ENCODE measurements at regions not wholly inside any gene's neighbourhood (a gene's known extent, or its start where the extent isn't known, plus 50 kb on each side); places are given as distances from the start of the nearest gene placed in this dataset.

GRCh38 chr6:105824732-105825131, 261.4 kb upstream of the PRDM1 start:
- TF ChIP-seq, protein P1, sequence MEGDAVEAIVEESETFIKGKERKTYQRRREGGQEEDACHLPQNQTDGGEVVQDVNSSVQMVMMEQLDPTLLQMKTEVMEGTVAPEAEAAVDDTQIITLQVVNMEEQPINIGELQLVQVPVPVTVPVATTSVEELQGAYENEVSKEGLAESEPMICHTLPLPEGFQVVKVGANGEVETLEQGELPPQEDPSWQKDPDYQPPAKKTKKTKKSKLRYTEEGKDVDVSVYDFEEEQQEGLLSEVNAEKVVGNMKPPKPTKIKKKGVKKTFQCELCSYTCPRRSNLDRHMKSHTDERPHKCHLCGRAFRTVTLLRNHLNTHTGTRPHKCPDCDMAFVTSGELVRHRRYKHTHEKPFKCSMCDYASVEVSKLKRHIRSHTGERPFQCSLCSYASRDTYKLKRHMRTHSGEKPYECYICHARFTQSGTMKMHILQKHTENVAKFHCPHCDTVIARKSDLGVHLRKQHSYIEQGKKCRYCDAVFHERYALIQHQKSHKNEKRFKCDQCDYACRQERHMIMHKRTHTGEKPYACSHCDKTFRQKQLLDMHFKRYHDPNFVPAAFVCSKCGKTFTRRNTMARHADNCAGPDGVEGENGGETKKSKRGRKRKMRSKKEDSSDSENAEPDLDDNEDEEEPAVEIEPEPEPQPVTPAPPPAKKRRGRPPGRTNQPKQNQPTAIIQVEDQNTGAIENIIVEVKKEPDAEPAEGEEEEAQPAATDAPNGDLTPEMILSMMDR (IDR thresholded peaks at IDR 0.05; ENCODE audit: low read depth, low read length) = no peak
- no peak for TF ChIP-seq EZH2phosphoT487 (IDR thresholded peaks at IDR 0.05; ENCODE audit: low read depth)
